ENCODE measurements at regions not wholly inside any gene's neighbourhood (a gene's known extent, or its start where the extent isn't known, plus 50 kb on each side); places are given as distances from the start of the nearest gene placed in this dataset.

GRCh38 chr2:116809109-116809508 lies 1005.4 kb upstream of the DDX18 start:
- no peak overlapping the region for H3K4me3 ChIP-seq (replicated peaks in 1 of 2; ENCODE audit: low read depth in 1 of 2, low read length in 2 of 2)
- no peaks in the 10 kb centered on the region for H3K36me3 ChIP-seq (ENCODE audit: control insufficient read depth in 1 of 2, insufficient read depth in 2 of 2, low read length in 2 of 2)
- H4K20me1 ChIP-seq (ENCODE audit: insufficient read depth) = no peaks in the 10 kb centered on the region
- H3K9ac ChIP-seq (ENCODE audit: low read length) = no peak overlapping the region
- H3K79me2 ChIP-seq (ENCODE audit: insufficient read depth, low read length) = no peaks in the 10 kb centered on the region
- ChIA-PET CTCF (no interaction called here), POLR2A (no interaction called here), RAD21 (ENCODE audit: low non-redundant PET in 1 of 2, low total read pairs in 2 of 2, uncharacterized antibody in 2 of 2, unreplicated experiment in 2 of 2) (no interaction called here)
- H3K9me2 ChIP-seq (ENCODE audit: insufficient read depth) = no peaks in the 10 kb centered on the region
- ATAC-seq (no peak), DNase-seq (ENCODE audit: low read depth, low spot score) (no peak)
- TF ChIP-seq ELF1 (IDR thresholded peaks at IDR 0.05; ENCODE audit: borderline replicate concordance, low read depth) = no peak
- TF ChIP-seq ZFX (IDR thresholded peaks at IDR 0.05) = no peak
- H3K27ac ChIP-seq (ENCODE audit: low read depth, low read length) = no peak overlapping the region
- no peaks in the 10 kb centered on the region for H3K27me3 ChIP-seq (ENCODE audit: insufficient read depth, low read length)
- BruUV-seq (replicated peaks) = no TSS peak
- peaks cover 24 to 41% of the 10 kb centered on the region in 2 experiments; a peak in 2 of 4 replicates for H3K9me3 ChIP-seq (ENCODE audit: control insufficient read depth in 1 of 2, insufficient read depth in 1 of 2, low read depth in 1 of 2, low read length in 2 of 2)
- intact Hi-C loops (cut with micrococcal nuclease) = no loop called here
- H3K4me2 ChIP-seq (ENCODE audit: low read length) = no peak overlapping the region
- H2AFZ ChIP-seq (ENCODE audit: low read depth, low read length, poor library complexity, severe bottlenecking) = no peak overlapping the region
- no peaks in the 10 kb centered on the region for H3K4me1 ChIP-seq (ENCODE audit: control insufficient read depth in 1 of 2, insufficient read depth in 2 of 2, low read length in 2 of 2)

- no peak overlapping the region for H3K4me3 ChIP-seq (replicated peaks in 1 of 2; ENCODE audit: low read depth in 1 of 2, low read length in 2 of 2)
- no peaks in the 10 kb centered on the region for H3K36me3 ChIP-seq (ENCODE audit: control insufficient read depth in 1 of 2, insufficient read depth in 2 of 2, low read length in 2 of 2)
- ATAC-seq (no peak), DNase-seq (ENCODE audit: low read depth, low spot score) (no peak)
- no peaks in the 10 kb centered on the region for H3K79me2 ChIP-seq (ENCODE audit: insufficient read depth, low read length)
- TF ChIP-seq TCF7L2 (IDR thresholded peaks at IDR 0.05; ENCODE audit: borderline replicate concordance, extremely low read depth, insufficient read depth, insufficient read length) = no peak
- no peak for TF ChIP-seq ZNF274 (IDR thresholded peaks at IDR 0.05; ENCODE audit: low read depth, low read length)
- TF ChIP-seq FOSL1 (IDR thresholded peaks at IDR 0.05; ENCODE audit: low read depth) = no peak
- TF ChIP-seq EGR1 (IDR thresholded peaks at IDR 0.05; ENCODE audit: low read depth) = no peak
- no peak for TF ChIP-seq SP1 (IDR thresholded peaks at IDR 0.05; ENCODE audit: low read depth)
- TF ChIP-seq EZH2 (IDR thresholded peaks at IDR 0.05) = no peak
- no peak for TF ChIP-seq ZBTB33 (IDR thresholded peaks at IDR 0.05; ENCODE audit: extremely low read depth, insufficient replicate concordance, low read length)
- TF ChIP-seq ZFX (IDR thresholded peaks at IDR 0.05) = no peak
- TF ChIP-seq JUND (IDR thresholded peaks at IDR 0.05) = no peak
- TF ChIP-seq POLR2A (IDR thresholded peaks at IDR 0.05; ENCODE audit: borderline replicate concordance, extremely low read depth, insufficient read depth, insufficient read length) = no peak
- TF ChIP-seq MAX (IDR thresholded peaks at IDR 0.05) = no peak
- TF ChIP-seq EZH2phosphoT487 (IDR thresholded peaks at IDR 0.05; ENCODE audit: borderline replicate concordance) = no peak
- H2AFZ ChIP-seq (ENCODE audit: low read depth, low read length, poor library complexity, severe bottlenecking) = no peak overlapping the region
- BruUV-seq (replicated peaks) = no TSS peak
- no peak overlapping the region for H3K9ac ChIP-seq (ENCODE audit: low read length)
- no peak overlapping the region for H3K27ac ChIP-seq (ENCODE audit: low read depth, low read length)
- RAD21 ChIA-PET (ENCODE audit: low non-redundant PET in 1 of 2, low total read pairs in 2 of 2, uncharacterized antibody in 2 of 2, unreplicated experiment in 2 of 2) = no interaction called here
- H4K20me1 ChIP-seq (ENCODE audit: insufficient read depth) = no peaks in the 10 kb centered on the region
- H3K9me2 ChIP-seq (ENCODE audit: insufficient read depth) = no peaks in the 10 kb centered on the region
- intact Hi-C loops (cut with micrococcal nuclease) = no loop called here
- peaks cover 24 to 44% of the 10 kb centered on the region in 2 experiments; a peak in 2 of 4 replicates for H3K9me3 ChIP-seq (ENCODE audit: control insufficient read depth in 1 of 2, insufficient read depth in 1 of 2, low read depth in 1 of 2, low read length in 2 of 2)
- H3K4me1 ChIP-seq (ENCODE audit: control insufficient read depth in 1 of 2, insufficient read depth in 2 of 2, low read length in 2 of 2) = no peaks in the 10 kb centered on the region
- CTCF ChIA-PET = no interaction called here
- H3K4me2 ChIP-seq (ENCODE audit: low read length) = no peak overlapping the region
- H3K27me3 ChIP-seq (ENCODE audit: insufficient read depth, low read length) = no peaks in the 10 kb centered on the region
- POLR2A ChIA-PET = no interaction called here
Observed at GRCh38 chr2:116810071-116810470, 1004.4 kb upstream of the DDX18 start.
